K562 (cell line): ENCODE measurements at regions not wholly inside any gene's neighbourhood (a gene's known extent, or its start where the extent isn't known, plus 50 kb on each side); places are given as distances from the start of the nearest gene placed in this dataset.

Experiments
- BRCA1 ChIP-seq, 2 experiments: fragments of 450-650 bp in 1 of 2; sonication (generic) in 1 of 2; formaldehyde crosslinking in 1 of 2; IDR thresholded peaks; 2 replicates each; pipeline versions ENCODE4 v1.5.0 to v1.6.1; 2017 to 2020; ENCODE audit warnings: mild to moderate bottlenecking in 1 of 2, missing genetic modification reagents in 1 of 2
- CHD2 ChIP-seq: IDR thresholded peaks from 2 replicates; pipeline ENCODE4 v1.6.1; 2011; ENCODE audit warnings: low read depth, low read length
- HINFP ChIP-seq: fragments of 450-650 bp; conservative IDR thresholded peaks from 2 replicates; pipeline ENCODE4 v1.6.1; 2016; ENCODE audit warnings: missing genetic modification characterization, low read depth, mild to moderate bottlenecking, control low read depth, missing compliant biosample characterization
- NFIC ChIP-seq: fragments of 450-650 bp; IDR thresholded peaks from 2 replicates; pipeline ENCODE4 v1.6.1; 2017; ENCODE audit warnings: mild to moderate bottlenecking, inconsistent platforms
- TARDBP ChIP-seq: fragments of 450-650 bp; IDR thresholded peaks from 2 replicates; pipeline ENCODE4 v1.6.1; 2016
- ZNF239 ChIP-seq: fragments of 250-450 bp; sonication (Bioruptor Pico); IDR thresholded peaks from 2 replicates; pipeline ENCODE4 v1.4.0; 2020; ENCODE audit warnings: mild to moderate bottlenecking
- ZNF274 ChIP-seq: IDR thresholded peaks from 2 replicates; pipeline ENCODE4 v1.6.1; 2011; ENCODE audit warnings: low read depth, mild to moderate bottlenecking, low read length, moderate library complexity, borderline replicate concordance
- ZNF695 ChIP-seq: fragments of 450-650 bp; formaldehyde crosslinking; IDR thresholded peaks from 2 replicates; pipeline ENCODE4 v1.4.0; 2020; ENCODE audit warnings: mild to moderate bottlenecking, moderate library complexity

- no peak for TF ChIP-seq TARDBP
- no peak for TF ChIP-seq NFIC
- TF ChIP-seq BRCA1 (IDR thresholded peaks at IDR 0.05) = no peak
- TF ChIP-seq BRCA1 (CRISPR knock-in tag; IDR thresholded peaks at IDR 0.05) = no peak
- no peak for TF ChIP-seq ZNF239
- TF ChIP-seq CHD2 = no peak
- TF ChIP-seq ZNF695 = no peak
- TF ChIP-seq ZNF274 = no peak
- TF ChIP-seq HINFP (tag) = no peak
Observed at GRCh38 chr17:70763018-70763417, 593.7 kb downstream of the KCNJ2 start.
